H1 (cell line): ENCODE measurements at regions not wholly inside any gene's neighbourhood (a gene's known extent, or its start where the extent isn't known, plus 50 kb on each side); places are given as distances from the start of the nearest gene placed in this dataset.

Experiments
- CEBPB ChIP-seq: IDR thresholded peaks from 2 replicates; pipeline ENCODE4 v1.6.1; 2012; ENCODE audit warnings: low read depth, low read length
- KDM5A ChIP-seq: fragments of 200-600 bp; IDR thresholded peaks from 2 replicates; pipeline ENCODE4 v1.7.1; 2012; ENCODE audit warnings: mild to moderate bottlenecking, low read length, inconsistent platforms, mixed read lengths
- RBBP5 ChIP-seq: IDR thresholded peaks from 2 replicates; pipeline ENCODE4 v1.7.1; 2012; ENCODE audit warnings: low read depth, mild to moderate bottlenecking, inconsistent platforms, low read length, moderate library complexity, borderline replicate concordance
- TCF12 ChIP-seq: IDR thresholded peaks from 2 replicates; pipeline ENCODE4 v1.6.1; 2011; ENCODE audit warnings: low read depth, mild to moderate bottlenecking, low read length

GRCh38 chr17:79491006-79491405, 119.8 kb downstream of the RBFOX3 start (continued):
- TF ChIP-seq KDM5A (no peak), RBBP5 (no peak), CEBPB (no peak), TCF12 (no peak)
